DND-41 (cell line): ENCODE measurements at regions not wholly inside any gene's neighbourhood (a gene's known extent, or its start where the extent isn't known, plus 50 kb on each side); places are given as distances from the start of the nearest gene placed in this dataset.
"Not testable (repeated sequence)": the region's sequence is repeated elsewhere in the genome, so short reads cannot be mapped to it uniquely, and the experiment has no call there.

Source experiments
- ATAC-seq: fragments of 200-7000 bp; cut with Tn5 transposase; 3 replicates; pipeline ENCODE4 v1.9.1; 2021; ENCODE audit warnings: low read depth; ENCODE audit not compliant: insufficient read depth
- DNase-seq: peaks from one replicate; pipeline ENCODE4 v3.0.0-alpha.2; 2020
- H2AFZ ChIP-seq: 2 replicates; pipeline ENCODE4 v1.6.0; 2012; ENCODE audit warnings: low read depth, low read length
- H3K27ac ChIP-seq: 2 replicates; pipeline ENCODE4 v1.5.1; 2012; ENCODE audit warnings: low read length, inconsistent platforms
- H3K27me3 ChIP-seq: fragments of 200-600 bp; sonication (generic); 2 replicates; pipeline ENCODE4 v1.6.0; 2012; ENCODE audit warnings: low read length, mild to moderate bottlenecking, inconsistent platforms; ENCODE audit not compliant: insufficient read depth, poor library complexity
- H3K36me3 ChIP-seq: 2 replicates; pipeline ENCODE4 v1.5.1; 2012; ENCODE audit warnings: low read length, inconsistent platforms; ENCODE audit not compliant: insufficient read depth
- H3K4me1 ChIP-seq: 2 replicates; pipeline ENCODE4 v1.5.1; 2012; ENCODE audit warnings: mild to moderate bottlenecking, low read length; ENCODE audit not compliant: insufficient read depth
- H3K4me2 ChIP-seq: 2 replicates; pipeline ENCODE4 v1.6.0; 2012; ENCODE audit warnings: mild to moderate bottlenecking, moderate library complexity, low read length, inconsistent platforms; ENCODE audit not compliant: insufficient read depth
- H3K4me3 ChIP-seq, 2 experiments: fragments of 200-600 bp in 1 of 2; shearing (Covaris generic) in 1 of 2; 2 replicates each; pipeline ENCODE4 v1.5.1; 2012 to 2016; ENCODE audit warnings: inconsistent platforms in 2 of 2, low read length in 2 of 2, mild to moderate bottlenecking in 2 of 2, low read depth in 1 of 2, moderate library complexity in 1 of 2
- H3K79me2 ChIP-seq: 2 replicates; pipeline ENCODE4 v1.6.0; 2012; ENCODE audit warnings: low read length, inconsistent platforms; ENCODE audit not compliant: insufficient read depth
- H3K9ac ChIP-seq: 2 replicates; pipeline ENCODE4 v1.6.0; 2012; ENCODE audit warnings: low read depth, mild to moderate bottlenecking, inconsistent platforms, low read length, moderate library complexity
- H3K9me3 ChIP-seq: 2 replicates; pipeline ENCODE4 v1.5.1; 2012; ENCODE audit warnings: low read length, moderate library complexity, mild to moderate bottlenecking, inconsistent platforms; ENCODE audit not compliant: insufficient read depth, severe bottlenecking
- H4K20me1 ChIP-seq: 2 replicates; pipeline ENCODE4 v1.6.0; 2012; ENCODE audit warnings: low read length; ENCODE audit not compliant: insufficient read depth
- EZH2 ChIP-seq: IDR thresholded peaks from 3 replicates; pipeline ENCODE4 v1.6.1; 2012; ENCODE audit warnings: borderline replicate concordance, low read depth, mild to moderate bottlenecking, moderate library complexity, low read length, inconsistent platforms; ENCODE audit not compliant: severe bottlenecking
- TF ChIP-seq, protein P1 (sequence below): IDR thresholded peaks from 2 replicates; pipeline ENCODE4 v1.5.1; 2012; ENCODE audit warnings: borderline replicate concordance, low read length, moderate library complexity, mild to moderate bottlenecking; ENCODE audit not compliant: poor library complexity, severe bottlenecking; ENCODE audit errors: extremely low read depth

DNA sequence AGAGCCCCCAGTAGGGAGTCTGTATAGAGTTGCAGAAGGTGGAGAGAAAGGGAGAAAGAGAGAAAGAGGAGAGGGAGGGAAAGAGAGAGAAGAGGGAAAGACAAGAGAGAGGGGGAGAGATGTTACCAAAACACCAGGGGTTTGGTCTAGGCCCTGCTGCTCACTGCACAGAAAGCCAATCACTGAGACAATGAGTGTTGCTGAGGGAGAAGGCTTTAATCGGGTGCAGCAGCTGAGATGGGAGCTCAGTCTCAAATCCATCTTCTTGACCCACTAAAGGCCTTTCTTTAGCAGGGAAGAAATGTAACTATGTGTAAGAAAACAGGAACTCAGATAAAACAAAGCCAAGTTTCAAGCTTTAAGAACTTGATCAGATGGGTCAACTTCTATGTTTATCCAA, 198.2 kb upstream of the FOXK1 start:
- Histone ChIP-seq H3K36me3 (no peaks in the 10 kb centered on the region), H3K4me2 (no peak overlapping the region), H3K9me3 (no peaks in the 10 kb centered on the region), H3K79me2 (no peaks in the 10 kb centered on the region), H3K27me3 (no peaks in the 10 kb centered on the region), H3K4me3 (no peak overlapping the region), H3K9ac (no peak overlapping the region), H2AFZ (no peak overlapping the region), H3K4me1 (no peaks in the 10 kb centered on the region), H4K20me1 (no peaks in the 10 kb centered on the region), H3K27ac (no peak overlapping the region)
- DNase-seq (no peak), ATAC-seq (no peak)
- TF ChIP-seq EZH2 = no peak
- TF ChIP-seq, protein P1, sequence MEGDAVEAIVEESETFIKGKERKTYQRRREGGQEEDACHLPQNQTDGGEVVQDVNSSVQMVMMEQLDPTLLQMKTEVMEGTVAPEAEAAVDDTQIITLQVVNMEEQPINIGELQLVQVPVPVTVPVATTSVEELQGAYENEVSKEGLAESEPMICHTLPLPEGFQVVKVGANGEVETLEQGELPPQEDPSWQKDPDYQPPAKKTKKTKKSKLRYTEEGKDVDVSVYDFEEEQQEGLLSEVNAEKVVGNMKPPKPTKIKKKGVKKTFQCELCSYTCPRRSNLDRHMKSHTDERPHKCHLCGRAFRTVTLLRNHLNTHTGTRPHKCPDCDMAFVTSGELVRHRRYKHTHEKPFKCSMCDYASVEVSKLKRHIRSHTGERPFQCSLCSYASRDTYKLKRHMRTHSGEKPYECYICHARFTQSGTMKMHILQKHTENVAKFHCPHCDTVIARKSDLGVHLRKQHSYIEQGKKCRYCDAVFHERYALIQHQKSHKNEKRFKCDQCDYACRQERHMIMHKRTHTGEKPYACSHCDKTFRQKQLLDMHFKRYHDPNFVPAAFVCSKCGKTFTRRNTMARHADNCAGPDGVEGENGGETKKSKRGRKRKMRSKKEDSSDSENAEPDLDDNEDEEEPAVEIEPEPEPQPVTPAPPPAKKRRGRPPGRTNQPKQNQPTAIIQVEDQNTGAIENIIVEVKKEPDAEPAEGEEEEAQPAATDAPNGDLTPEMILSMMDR = no peak

DNA sequence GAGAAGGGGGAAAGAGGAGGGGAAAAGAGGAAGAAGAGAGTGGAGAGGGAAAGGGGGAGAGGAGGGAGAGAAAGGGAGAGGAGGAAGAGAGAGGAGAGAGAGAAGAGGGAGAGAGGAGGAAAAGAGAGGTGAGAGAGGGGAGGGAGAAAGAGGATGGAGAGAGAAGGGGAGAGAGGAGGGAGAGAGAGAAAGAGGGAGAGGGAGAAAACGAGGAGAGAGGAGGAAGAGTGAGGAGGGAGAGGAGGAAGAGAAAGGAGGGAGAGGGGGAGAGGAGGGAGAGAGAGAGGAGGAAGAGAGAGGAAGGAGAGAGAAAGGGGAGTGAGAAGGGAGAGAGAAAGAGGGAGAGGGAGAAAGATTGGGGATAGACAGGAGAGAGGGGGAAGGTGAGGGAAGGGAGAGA, 197.6 kb upstream of the FOXK1 start:
- no peak overlapping the region for H3K4me3 ChIP-seq
- no peaks in the 10 kb centered on the region for H3K36me3 ChIP-seq
- ATAC-seq (no peak), DNase-seq (no peak)
- H3K79me2 ChIP-seq = no peaks in the 10 kb centered on the region
- no peak overlapping the region for H2AFZ ChIP-seq
- H4K20me1 ChIP-seq = no peaks in the 10 kb centered on the region
- no peaks in the 10 kb centered on the region for H3K27me3 ChIP-seq
- H3K9me3 ChIP-seq = no peaks in the 10 kb centered on the region
- no peak overlapping the region for H3K4me2 ChIP-seq
- H3K4me1 ChIP-seq = no peaks in the 10 kb centered on the region
- H3K27ac ChIP-seq = no peak overlapping the region
- TF ChIP-seq, protein P1 = no peak
- no peak for TF ChIP-seq EZH2
- H3K9ac ChIP-seq = no peak overlapping the region

DNA sequence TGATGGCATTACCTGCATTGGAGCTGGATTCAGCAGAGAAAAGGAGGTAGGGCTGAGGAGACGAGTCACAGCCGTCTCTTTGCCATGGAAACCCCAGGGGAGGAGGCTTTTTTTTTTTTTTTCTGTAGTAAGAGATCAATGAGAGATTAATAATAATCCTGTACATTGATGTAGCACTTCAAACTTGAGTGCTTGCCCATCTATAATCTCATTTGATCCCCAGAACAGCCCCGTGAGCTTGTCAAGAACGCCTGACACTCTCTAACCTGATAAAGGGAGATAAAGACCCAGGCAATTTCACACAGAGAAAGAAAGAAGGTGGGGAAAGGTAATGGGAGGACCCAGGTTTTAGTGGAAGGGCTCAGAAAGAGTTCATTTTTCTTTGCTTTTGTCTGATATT, 195.2 kb upstream of the FOXK1 start:
- H3K4me3 ChIP-seq = no peak overlapping the region
- no peaks in the 10 kb centered on the region for H3K9me3 ChIP-seq
- H4K20me1 ChIP-seq = no peaks in the 10 kb centered on the region
- no peak for DNase-seq
- no peak for ATAC-seq
- H3K4me1 ChIP-seq = no peaks in the 10 kb centered on the region
- H3K27ac ChIP-seq = no peak overlapping the region
- TF ChIP-seq, protein P1 = no peak
- TF ChIP-seq EZH2 = no peak
- no peak overlapping the region for H2AFZ ChIP-seq
- no peaks in the 10 kb centered on the region for H3K27me3 ChIP-seq
- H3K36me3 ChIP-seq = no peaks in the 10 kb centered on the region
- no peak overlapping the region for H3K4me2 ChIP-seq
- H3K79me2 ChIP-seq = no peaks in the 10 kb centered on the region
- no peak overlapping the region for H3K9ac ChIP-seq

DNA sequence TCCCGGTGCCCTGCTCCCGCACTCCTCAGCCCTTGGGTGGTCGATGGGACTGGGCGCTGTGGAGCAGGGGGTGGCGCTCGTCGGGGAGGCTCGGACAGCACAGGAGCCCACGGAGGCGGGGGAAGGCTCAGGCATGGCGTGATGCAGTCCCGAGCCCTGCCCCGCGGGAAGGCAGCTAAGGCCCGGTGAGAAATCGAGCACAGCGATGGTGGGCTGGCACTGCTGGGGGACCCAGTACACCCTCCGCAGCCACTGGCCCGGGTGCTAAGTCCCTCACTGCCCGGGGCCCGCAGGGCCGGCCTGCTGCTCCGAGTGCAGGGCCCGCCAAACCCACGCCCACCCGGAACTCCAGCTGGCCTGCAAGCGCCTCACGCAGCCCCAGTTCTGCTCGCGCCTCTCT, 185.2 kb upstream of the FOXK1 start:
- H4K20me1 ChIP-seq, H3K4me2 ChIP-seq, H3K9me3 ChIP-seq, H3K79me2 ChIP-seq, H3K4me1 ChIP-seq, DNase-seq, H3K36me3 ChIP-seq, H3K9ac ChIP-seq, H3K4me3 ChIP-seq, H3K27me3 ChIP-seq, H3K27ac ChIP-seq, H2AFZ ChIP-seq, ATAC-seq: not testable (repeated sequence)
